HepG2 (cell line): ENCODE measurements at regions not wholly inside any gene's neighbourhood (a gene's known extent, or its start where the extent isn't known, plus 50 kb on each side); places are given as distances from the start of the nearest gene placed in this dataset.

ENCODE experiments used
- ATAC-seq: fragments of 200-7000 bp; cut with Tn5 transposase; 3 replicates; pipeline ENCODE4 v1.9.1; 2020; ENCODE audit warnings: mild to moderate bottlenecking, moderate library complexity
- BruUV-seq: library from RNA; stranded (reverse); fragments of 400-500 nt; replicated peaks from 2 replicates; lab custom pipeline; 2021; lab: Mats Ljungman, UMichigan
- CTCF ChIA-PET: fragments of 300-600 bp; formaldehyde crosslinking; extraction: SDS; loops from one replicate; lab custom pipeline; 2021; ENCODE audit warnings: low total read pairs, inconsistent platforms, low intra/inter-chr PET ratio; lab: Yijun Ruan, JAX
- POLR2A ChIA-PET: fragments of 350-600 bp; sonication (Branson Sonifier 250); formaldehyde crosslinking; loops from one replicate; lab custom pipeline; 2020; ENCODE audit warnings: antibody characterized with exemption, inconsistent platforms; lab: Yijun Ruan, JAX
- DNase-seq: peaks from one replicate; pipeline ENCODE4 v3.0.0-alpha.2; 2015; ENCODE audit warnings: low spot score
- FAIRE-seq: peaks from 3 replicates; lab custom pipeline; 2011; peaks lifted over from hg19 to GRCh38; lab: Jason Lieb, UNC
- H2AFZ ChIP-seq: one replicate; pipeline ENCODE4 v1.6.1; 2011; ENCODE audit warnings: low read length, inconsistent platforms
- H3K27ac ChIP-seq: fragments of 300-600 bp; 3 replicates; pipeline ENCODE4 v1.8.0; 2011; ENCODE audit warnings: mixed run types, mild to moderate bottlenecking, mixed read lengths, low read length, inconsistent platforms; ENCODE audit not compliant: insufficient read depth; ENCODE audit errors: extremely low read length
- H3K27me3 ChIP-seq, 2 experiments: fragments of 200-600 bp in 1 of 2; 2 replicates in 1 of 2; 3 replicates in 1 of 2; pipeline versions ENCODE4 v1.6.0 to v1.8.0; 2011; ENCODE audit warnings: low read length in 2 of 2, mild to moderate bottlenecking in 2 of 2, moderate library complexity in 2 of 2, inconsistent platforms in 1 of 2; ENCODE audit not compliant: insufficient read depth in 2 of 2, control insufficient read depth in 1 of 2
- H3K36me3 ChIP-seq, 2 experiments: fragments of 200-600 bp in 1 of 2; replicated peaks in 1 of 2; 2 replicates in 1 of 2; 3 replicates in 1 of 2; pipeline versions ENCODE4 v1.5.1 to v1.8.0; 2011; ENCODE audit warnings: low read length in 2 of 2, inconsistent platforms in 1 of 2; ENCODE audit not compliant: insufficient read depth in 2 of 2, control insufficient read depth in 1 of 2
- H3K4me1 ChIP-seq: 2 replicates; pipeline ENCODE4 v1.5.1; 2012; ENCODE audit warnings: low read length, inconsistent platforms; ENCODE audit not compliant: insufficient read depth
- H3K4me2 ChIP-seq: 2 replicates; pipeline ENCODE4 v1.6.0; 2011; ENCODE audit warnings: low read depth, low read length, inconsistent platforms
- H3K4me3 ChIP-seq, 3 experiments: fragments of 200-600 bp in 1 of 3; sonication (generic), shearing (Covaris generic) in 1 of 3; replicated peaks in 1 of 3; 2 replicates each; pipeline ENCODE4 v1.5.1; 2011 to 2016; ENCODE audit warnings: low read length in 3 of 3, inconsistent platforms in 2 of 3, low read depth in 2 of 3, mild to moderate bottlenecking in 2 of 3, control low read depth in 1 of 3, mixed read lengths in 1 of 3; ENCODE audit not compliant: insufficient read depth in 1 of 3
- H3K79me2 ChIP-seq: one replicate; pipeline ENCODE4 v1.6.1; 2011; ENCODE audit warnings: low read length, inconsistent platforms; ENCODE audit not compliant: insufficient read depth
- H3K9ac ChIP-seq: 2 replicates; pipeline ENCODE4 v1.6.0; 2011; ENCODE audit warnings: mild to moderate bottlenecking, low read depth, low read length, inconsistent platforms; ENCODE audit not compliant: insufficient read depth
- H3K9me3 ChIP-seq: 2 replicates; pipeline ENCODE4 v1.5.1; 2012; ENCODE audit warnings: mild to moderate bottlenecking, low read length
- H4K20me1 ChIP-seq: 2 replicates; pipeline ENCODE4 v1.6.0; 2011; ENCODE audit warnings: inconsistent platforms, mild to moderate bottlenecking, low read length, moderate library complexity; ENCODE audit not compliant: insufficient read depth
- AFF4 ChIP-seq: sonication (generic); formaldehyde crosslinking; IDR thresholded peaks from 2 replicates; pipeline ENCODE4 v1.4.0; 2020; ENCODE audit warnings: missing genetic modification reagents
- BRD4 ChIP-seq: sonication (generic); formaldehyde crosslinking; IDR thresholded peaks from 2 replicates; pipeline ENCODE4 v1.4.0; 2020; ENCODE audit warnings: missing genetic modification reagents
- CREBL2 ChIP-seq: sonication (generic); formaldehyde crosslinking; IDR thresholded peaks from 2 replicates; pipeline ENCODE4 v1.8.1; 2023; ENCODE audit warnings: missing genetic modification reagents, mild to moderate bottlenecking, borderline replicate concordance
- MBD4 ChIP-seq: IDR thresholded peaks from 2 replicates; pipeline ENCODE4 v1.6.1; 2012; ENCODE audit warnings: low read length, inconsistent platforms, borderline replicate concordance
- PHF21A ChIP-seq: sonication (generic); formaldehyde crosslinking; IDR thresholded peaks from 2 replicates; pipeline ENCODE4 v1.5.0; 2020; ENCODE audit warnings: mild to moderate bottlenecking, missing genetic modification reagents
- SMARCE1 ChIP-seq: fragments of 450-650 bp; IDR thresholded peaks from 2 replicates; pipeline ENCODE4 v1.6.1; 2017; ENCODE audit warnings: borderline replicate concordance
- TMF1 ChIP-seq: sonication (generic); formaldehyde crosslinking; IDR thresholded peaks from 2 replicates; pipeline ENCODE4 v1.8.1; 2022; ENCODE audit warnings: low read depth, missing genetic modification reagents
- ZFP91 ChIP-seq: sonication (generic); formaldehyde crosslinking; IDR thresholded peaks from 2 replicates; pipeline ENCODE4 v1.9.0; 2022; ENCODE audit warnings: missing genetic modification reagents, mild to moderate bottlenecking, borderline replicate concordance
- ZNF142 ChIP-seq: sonication (generic); formaldehyde crosslinking; IDR thresholded peaks from 2 replicates; pipeline ENCODE4 v1.4.0; 2020; ENCODE audit warnings: missing genetic modification reagents
- ZNF180 ChIP-seq: sonication (generic); formaldehyde crosslinking; IDR thresholded peaks from 2 replicates; pipeline ENCODE4 v1.4.0; 2020; ENCODE audit warnings: low read depth, missing genetic modification reagents, borderline replicate concordance
- ZNF709 ChIP-seq: sonication (generic); formaldehyde crosslinking; IDR thresholded peaks from 2 replicates; pipeline ENCODE4 v1.5.0; 2020; ENCODE audit warnings: mild to moderate bottlenecking, missing genetic modification reagents
- ZNF800 ChIP-seq: sonication (generic); formaldehyde crosslinking; IDR thresholded peaks from 2 replicates; pipeline ENCODE4 v1.4.0; 2020; ENCODE audit warnings: missing genetic modification reagents
- WGBS: methylation state at CpG from one replicate; pipeline ENCODE4 v1.1.6; 2017; ENCODE audit warnings: low lambda C conversion rate; 5-methylcytosine and 5-hydroxymethylcytosine counted together
- in situ Hi-C: cut with HindIII; loops from 2 replicates; pipeline ENCODE4 v1.10.0; 2017; ENCODE audit warnings: low pct_unique_long_range_greater_than_20kb; ENCODE audit not compliant: extremely low pct_ligation_motif_present
- intact Hi-C: fragments of 100-400 bp; cut with micrococcal nuclease; formaldehyde crosslinking; loops from one replicate; pipeline ENCODE4 v1.10.0; 2022; ENCODE audit not compliant: unreplicated experiment

GRCh38 chr3:76684946-76685345, 355.0 kb upstream of the ROBO2 start:
- no peak overlapping the region for H3K27ac ChIP-seq
- no peak overlapping the region for H2AFZ ChIP-seq
- ChIA-PET CTCF (no interaction called here), POLR2A (no interaction called here)
- peaks cover 32% of the 10 kb centered on the region for H3K4me1 ChIP-seq
- H3K27me3 ChIP-seq: no peaks in the 10 kb centered on the region
- no peak overlapping the region for H3K9ac ChIP-seq
- DNase-seq (no peak), FAIRE-seq (no peak), ATAC-seq (no peak)
- WGBS: 93% methylated on average over 2 of the region's 2 CpGs
- intact Hi-C loops: no loop called here
- no peaks in the 10 kb centered on the region for H3K36me3 ChIP-seq
- no TSS peak for BruUV-seq
- no peak overlapping the region for H3K4me2 ChIP-seq
- H3K9me3 ChIP-seq: no peaks in the 10 kb centered on the region
- no peaks in the 10 kb centered on the region for H4K20me1 ChIP-seq
- in situ Hi-C loops: loop anchor here (10.0 kb wide), 1 partner anchor 570 kb away; no protein-coding TSS in a partner anchor
- H3K79me2 ChIP-seq: no peaks in the 10 kb centered on the region
- H3K4me3 ChIP-seq: no peak overlapping the region
- TF ChIP-seq ZNF800 (CRISPR knock-in tag): no peak
- TF ChIP-seq AFF4 (CRISPR knock-in tag): no peak
- TF ChIP-seq ZNF709: no peak
- no peak for TF ChIP-seq BRD4 (CRISPR knock-in tag)
- TF ChIP-seq PHF21A: no peak
- no peak for TF ChIP-seq ZFP91 (CRISPR knock-in tag)
- no peak for TF ChIP-seq SMARCE1
- no peak for TF ChIP-seq MBD4
- no peak for TF ChIP-seq CREBL2 (CRISPR knock-in tag)
- TF ChIP-seq TMF1 (CRISPR knock-in tag): no peak
- no peak for TF ChIP-seq ZNF142
- TF ChIP-seq ZNF180 (CRISPR knock-in tag): no peak
